ENCODE measurements at regions not wholly inside any gene's neighbourhood (a gene's known extent, or its start where the extent isn't known, plus 50 kb on each side); places are given as distances from the start of the nearest gene placed in this dataset.

- H3K36me3 Mint-ChIP-seq, result no peaks in the 10 kb centered on the region
- no peaks in the 10 kb centered on the region for H3K27me3 Mint-ChIP-seq
- no peak overlapping the region for H3K27ac Mint-ChIP-seq
- peaks cover 2% of the 10 kb centered on the region for H3K9me3 Mint-ChIP-seq
- ATAC-seq, result no peak
- no peak for DNase-seq (ENCODE audit: low spot score)
- H3K4me1 Mint-ChIP-seq (ENCODE audit: low read depth in 2 of 2), result no peaks in the 10 kb centered on the region
- no peak overlapping the region for H3K4me3 Mint-ChIP-seq
Measured at GRCh38 chr4:79042079-79042674, 102.9 kb upstream of the PAQR3 start.

DNA sequence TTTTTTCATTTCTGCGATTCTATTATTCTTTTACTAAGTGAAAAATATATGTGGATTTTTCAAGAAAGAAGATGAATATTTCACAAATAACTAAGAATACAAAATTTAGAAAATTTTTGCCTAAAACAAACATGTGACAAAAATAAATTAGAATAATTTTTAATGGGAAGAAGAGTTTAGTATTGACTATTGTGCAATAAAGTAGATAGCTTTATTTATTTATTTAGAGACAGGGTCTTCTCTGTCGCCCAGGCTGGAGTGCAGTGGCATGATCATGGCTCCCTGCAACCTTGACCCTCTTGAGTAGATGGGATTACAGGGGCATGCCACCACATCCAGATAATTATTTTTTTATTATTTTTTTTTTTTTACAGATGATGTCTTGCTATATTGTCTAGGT lies 95.3 kb upstream of the PAQR3 start:
- Mint-ChIP-seq H3K27me3 (no peaks in the 10 kb centered on the region), H3K4me1 (ENCODE audit: low read depth in 2 of 2) (no peaks in the 10 kb centered on the region), H3K4me3 (no peak overlapping the region), H3K36me3 (no peaks in the 10 kb centered on the region), H3K9me3 (peaks cover 2% of the 10 kb centered on the region), H3K27ac (no peak overlapping the region)
- ATAC-seq (no peak), DNase-seq (ENCODE audit: low spot score) (no peak)

- no peaks in the 10 kb centered on the region for H3K36me3 Mint-ChIP-seq
- no peaks in the 10 kb centered on the region for H3K4me1 Mint-ChIP-seq (ENCODE audit: low read depth in 2 of 2)
- no peak for ATAC-seq
- H3K4me3 Mint-ChIP-seq, result no peak overlapping the region
- H3K27ac Mint-ChIP-seq, result no peak overlapping the region
- DNase-seq (ENCODE audit: low spot score), result no peak
- peaks cover under 1% of the 10 kb centered on the region for H3K9me3 Mint-ChIP-seq
- no peaks in the 10 kb centered on the region for H3K27me3 Mint-ChIP-seq
Measured at GRCh38 chr4:79030973-79031372, 91.7 kb upstream of the PAQR3 start.

- H3K4me1 Mint-ChIP-seq (ENCODE audit: low read depth in 2 of 2), result no peaks in the 10 kb centered on the region
- ATAC-seq (no peak), DNase-seq (ENCODE audit: low spot score) (no peak)
- H3K9me3 Mint-ChIP-seq, result peaks cover 3% of the 10 kb centered on the region
- no peak overlapping the region for H3K4me3 Mint-ChIP-seq
- no peaks in the 10 kb centered on the region for H3K36me3 Mint-ChIP-seq
- no peak overlapping the region for H3K27ac Mint-ChIP-seq
- no peaks in the 10 kb centered on the region for H3K27me3 Mint-ChIP-seq
Measured at GRCh38 chr4:79027656-79028055, 88.4 kb upstream of the PAQR3 start.

GRCh38 chr4:79025170-79025569 lies 85.9 kb upstream of the PAQR3 start:
- H3K4me1 Mint-ChIP-seq (ENCODE audit: low read depth in 2 of 2), result no peaks in the 10 kb centered on the region
- no peaks in the 10 kb centered on the region for H3K27me3 Mint-ChIP-seq

DNA sequence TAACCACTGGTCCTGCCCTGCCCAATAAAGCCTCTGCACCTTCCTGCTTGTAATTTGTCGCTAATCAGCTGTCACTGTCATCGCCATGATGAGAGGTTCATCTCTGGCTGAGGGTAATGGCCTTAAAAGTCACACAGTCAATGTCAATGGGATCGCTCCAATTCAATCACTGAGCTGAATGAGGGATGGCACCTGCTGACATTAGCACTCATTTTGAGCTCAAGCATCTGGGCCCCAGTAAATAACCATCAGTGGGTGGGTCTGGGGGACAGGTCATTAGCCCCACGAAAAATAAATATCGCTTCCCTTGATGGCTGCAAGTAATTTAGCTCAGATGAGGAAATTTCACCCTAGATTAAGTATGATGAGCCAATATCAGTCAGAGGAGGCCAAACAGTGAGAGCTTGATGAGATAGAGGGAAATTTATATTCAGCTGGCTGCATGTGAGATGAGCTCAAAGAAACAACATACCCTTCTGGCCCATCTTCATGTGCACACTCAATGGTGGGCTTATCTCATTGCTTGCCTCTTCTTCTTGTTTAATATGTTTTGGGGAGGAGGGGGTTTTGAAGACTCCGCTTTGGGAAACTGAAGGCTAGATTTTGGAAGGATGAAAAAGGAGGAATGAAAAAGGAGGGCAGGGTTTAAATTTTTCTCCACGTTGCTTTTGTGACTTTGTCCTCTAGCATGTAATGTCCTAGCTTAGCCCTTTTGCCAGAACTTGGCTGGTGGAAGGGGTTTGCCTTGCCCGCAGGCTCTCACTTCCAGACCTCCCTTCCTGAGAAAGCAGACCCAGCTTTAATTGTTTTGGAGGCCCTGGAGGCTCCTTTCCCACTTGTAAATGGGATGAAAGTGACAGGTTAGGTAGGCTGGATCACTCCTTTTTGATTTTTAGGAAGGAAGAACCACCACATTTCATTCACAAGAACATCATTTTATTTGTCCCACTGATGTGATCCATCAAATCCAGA lies 84.8 kb upstream of the PAQR3 start:
- H3K27ac Mint-ChIP-seq, result no peak overlapping the region
- H3K36me3 Mint-ChIP-seq, result no peaks in the 10 kb centered on the region
- ATAC-seq (no peak), DNase-seq (ENCODE audit: low spot score) (no peak)
- peaks cover 9% of the 10 kb centered on the region for H3K9me3 Mint-ChIP-seq
- H3K4me3 Mint-ChIP-seq, result no peak overlapping the region
- no peaks in the 10 kb centered on the region for H3K4me1 Mint-ChIP-seq (ENCODE audit: low read depth in 2 of 2)
- H3K27me3 Mint-ChIP-seq, result no peaks in the 10 kb centered on the region

More at GRCh38 chr4:79025170-79025569, 85.9 kb upstream of the PAQR3 start:
- ATAC-seq (no peak), DNase-seq (ENCODE audit: low spot score) (no peak)
- peaks cover 9% of the 10 kb centered on the region for H3K9me3 Mint-ChIP-seq
- no peaks in the 10 kb centered on the region for H3K36me3 Mint-ChIP-seq
- H3K4me3 Mint-ChIP-seq, result no peak overlapping the region
- H3K27ac Mint-ChIP-seq, result no peak overlapping the region

GRCh38 chr4:79022529-79022928 lies 83.3 kb upstream of the PAQR3 start:
- Mint-ChIP-seq H3K27ac (no peak overlapping the region), H3K36me3 (no peaks in the 10 kb centered on the region), H3K27me3 (no peaks in the 10 kb centered on the region), H3K9me3 (peaks cover 9% of the 10 kb centered on the region), H3K4me1 (ENCODE audit: low read depth in 2 of 2) (no peaks in the 10 kb centered on the region), H3K4me3 (no peak overlapping the region)
- ATAC-seq, result no peak
- DNase-seq (ENCODE audit: low spot score), result no peak

GRCh38 chr4:79017481-79017880 lies 78.2 kb upstream of the PAQR3 start:
- Mint-ChIP-seq H3K36me3 (no peaks in the 10 kb centered on the region), H3K4me1 (ENCODE audit: low read depth in 2 of 2) (no peaks in the 10 kb centered on the region), H3K9me3 (peaks cover 8% of the 10 kb centered on the region), H3K27me3 (peaks cover 0 to 2% of the 10 kb centered on the region in 2 donors), H3K27ac (no peak overlapping the region), H3K4me3 (no peak overlapping the region)
- DNase-seq (ENCODE audit: low spot score) (no peak), ATAC-seq (no peak)

GRCh38 chr4:79016878-79017277 lies 77.6 kb upstream of the PAQR3 start:
- Mint-ChIP-seq H3K27me3 (peaks cover 0 to 2% of the 10 kb centered on the region in 2 donors), H3K9me3 (peaks cover 8% of the 10 kb centered on the region), H3K27ac (no peak overlapping the region), H3K4me1 (ENCODE audit: low read depth in 2 of 2) (no peaks in the 10 kb centered on the region), H3K4me3 (no peak overlapping the region), H3K36me3 (no peaks in the 10 kb centered on the region)
- DNase-seq (ENCODE audit: low spot score) (no peak), ATAC-seq (peak in 1 of 2 donors; percentile 38)

- H3K4me3 Mint-ChIP-seq, result no peak overlapping the region
- no peak for ATAC-seq
- H3K9me3 Mint-ChIP-seq, result peaks cover 3% of the 10 kb centered on the region
- H3K27me3 Mint-ChIP-seq, result peaks cover 0 to 2% of the 10 kb centered on the region in 2 donors
- no peaks in the 10 kb centered on the region for H3K4me1 Mint-ChIP-seq (ENCODE audit: low read depth in 2 of 2)
- DNase-seq (ENCODE audit: low spot score), result no peak
- no peaks in the 10 kb centered on the region for H3K36me3 Mint-ChIP-seq
- no peak overlapping the region for H3K27ac Mint-ChIP-seq
Measured at GRCh38 chr4:79015411-79015810, 76.2 kb upstream of the PAQR3 start.

- no peak for DNase-seq (ENCODE audit: low spot score)
- ATAC-seq, result no peak
- Mint-ChIP-seq H3K36me3 (no peaks in the 10 kb centered on the region), H3K27me3 (peaks cover 0 to 2% of the 10 kb centered on the region in 2 donors), H3K4me1 (ENCODE audit: low read depth in 2 of 2) (no peaks in the 10 kb centered on the region), H3K4me3 (no peak overlapping the region), H3K9me3 (peaks cover 3% of the 10 kb centered on the region), H3K27ac (no peak overlapping the region)
Measured at GRCh38 chr4:79014230-79014629, 75.0 kb upstream of the PAQR3 start.

- Mint-ChIP-seq H3K36me3 (no peaks in the 10 kb centered on the region), H3K27ac (no peak overlapping the region), H3K9me3 (peaks cover 3% of the 10 kb centered on the region), H3K4me3 (no peak overlapping the region), H3K4me1 (ENCODE audit: low read depth in 2 of 2) (no peaks in the 10 kb centered on the region), H3K27me3 (peaks cover 0 to 2% of the 10 kb centered on the region in 2 donors)
- ATAC-seq (no peak), DNase-seq (ENCODE audit: low spot score) (no peak)
Measured at GRCh38 chr4:79013756-79014155, 74.5 kb upstream of the PAQR3 start.

DNA sequence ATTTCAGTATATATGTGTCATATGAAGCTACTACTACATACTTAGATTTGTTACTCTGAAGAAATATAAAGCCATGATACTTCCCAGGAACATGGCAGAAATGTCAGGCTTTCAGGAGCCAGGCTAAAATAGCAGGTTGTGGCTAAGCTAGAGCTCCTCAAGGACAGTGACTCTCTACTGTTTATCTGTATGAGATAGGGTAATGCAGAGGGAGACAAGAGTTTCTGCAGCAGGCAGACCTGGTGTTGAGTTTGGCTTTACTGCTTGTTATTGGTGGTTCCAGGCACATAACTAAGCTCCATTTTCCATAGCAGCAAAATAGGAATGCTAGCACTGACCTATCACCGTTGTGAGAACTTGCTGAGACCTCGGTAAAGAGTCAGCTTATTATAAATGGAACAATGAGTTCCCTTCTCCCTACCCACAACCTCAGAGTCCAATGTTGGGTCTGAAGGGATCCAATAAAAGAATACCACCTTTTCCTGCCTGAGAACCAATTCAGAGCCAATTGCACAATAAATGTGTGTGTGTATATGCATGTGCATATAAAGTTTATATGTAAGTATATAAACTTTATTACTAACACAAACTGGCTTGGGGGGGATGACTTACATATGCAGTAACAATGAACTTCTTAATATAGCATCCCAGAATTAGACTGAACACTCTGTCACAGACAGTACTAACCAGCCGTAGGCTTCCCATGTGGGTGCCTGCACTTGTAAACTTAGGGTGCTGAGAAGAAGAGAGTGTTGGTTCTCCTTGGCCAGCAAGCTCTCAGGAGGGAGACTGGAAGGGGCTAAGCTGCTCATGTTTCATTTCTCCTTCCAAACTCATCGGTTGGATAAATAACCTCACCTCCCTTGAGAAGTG lies 51.9 kb upstream of the PAQR3 start:
- no peaks in the 10 kb centered on the region for H3K27me3 Mint-ChIP-seq
- H3K9me3 Mint-ChIP-seq, result no peaks in the 10 kb centered on the region
- no peaks in the 10 kb centered on the region for H3K36me3 Mint-ChIP-seq
- no peak overlapping the region for H3K4me3 Mint-ChIP-seq
- no peaks in the 10 kb centered on the region for H3K4me1 Mint-ChIP-seq (ENCODE audit: low read depth in 2 of 2)
- ATAC-seq (no peak), DNase-seq (ENCODE audit: low spot score) (no peak)
- H3K27ac Mint-ChIP-seq, result no peak overlapping the region
